ENCODE measurements at regions not wholly inside any gene's neighbourhood (a gene's known extent, or its start where the extent isn't known, plus 50 kb on each side); places are given as distances from the start of the nearest gene placed in this dataset.

GRCh38 chr9:89714321-89714720 is 109.5 kb downstream of the GADD45G start:
- TF ChIP-seq EZH2phosphoT487 (IDR thresholded peaks at IDR 0.05; ENCODE audit: borderline replicate concordance, low read depth, low read length) (no peak), CTCF (conservative IDR thresholded peaks at IDR 0.05; ENCODE audit: low read length) (no peak)
- Histone ChIP-seq H3K4me1 (ENCODE audit: insufficient read depth, low read length, poor library complexity, severe bottlenecking) (peaks cover 5% of the 10 kb centered on the region), H3K36me3 (ENCODE audit: insufficient read depth, low read length) (no peaks in the 10 kb centered on the region), H3K27ac (ENCODE audit: low read depth, low read length, poor library complexity, severe bottlenecking) (no peak overlapping the region), H2AFZ (ENCODE audit: low read length) (no peak overlapping the region), H3K4me3 (ENCODE audit: low read depth, low read length, poor library complexity, severe bottlenecking) (no peak overlapping the region), H3K4me2 (ENCODE audit: low read length) (no peak overlapping the region), H3K79me2 (ENCODE audit: insufficient read depth, low read depth, low read length) (no peaks in the 10 kb centered on the region), H4K20me1 (ENCODE audit: insufficient read depth, low read length) (no peaks in the 10 kb centered on the region), H3K9me2 (ENCODE audit: insufficient read depth, low read length) (no peaks in the 10 kb centered on the region), H3K9me3 (ENCODE audit: low read length) (no peaks in the 10 kb centered on the region)
- intact Hi-C loops (cut with micrococcal nuclease; ENCODE audit: unreplicated experiment), result no loop called here
- ChIA-PET CTCF (ENCODE audit: unreplicated experiment) (no interaction called here), POLR2A (interaction anchor here (0.6 kb wide), 1 partner anchor 383 kb away, joined by 4 read pairs; no protein-coding TSS in a partner anchor)
- BruUV-seq (replicated peaks), result no TSS peak
- DNase-seq (ENCODE audit: low spot score), result no peak

GRCh38 chr9:89715318-89715858 is 110.6 kb downstream of the GADD45G start:
- H3K4me3 ChIP-seq (ENCODE audit: low read depth, low read length, poor library complexity, severe bottlenecking), result no peak overlapping the region
- no peak overlapping the region for H3K4me2 ChIP-seq (ENCODE audit: low read length)
- H3K27ac ChIP-seq (ENCODE audit: low read depth, low read length, poor library complexity, severe bottlenecking), result no peak overlapping the region
- H3K79me2 ChIP-seq (ENCODE audit: insufficient read depth, low read depth, low read length), result no peaks in the 10 kb centered on the region
- no peaks in the 10 kb centered on the region for H4K20me1 ChIP-seq (ENCODE audit: insufficient read depth, low read length)
- no TSS peak for BruUV-seq (replicated peaks)
- ChIA-PET POLR2A (no interaction called here), CTCF (ENCODE audit: unreplicated experiment) (no interaction called here)
- no peaks in the 10 kb centered on the region for H3K9me2 ChIP-seq (ENCODE audit: insufficient read depth, low read length)
- no peak for DNase-seq (ENCODE audit: low spot score)
- H2AFZ ChIP-seq (ENCODE audit: low read length), result no peak overlapping the region
- TF ChIP-seq CTCF (conservative IDR thresholded peaks at IDR 0.05; ENCODE audit: low read length) (no peak), EZH2phosphoT487 (IDR thresholded peaks at IDR 0.05; ENCODE audit: borderline replicate concordance, low read depth, low read length) (no peak)
- no peaks in the 10 kb centered on the region for H3K36me3 ChIP-seq (ENCODE audit: insufficient read depth, low read length)
- no peaks in the 10 kb centered on the region for H3K9me3 ChIP-seq (ENCODE audit: low read length)
- H3K4me1 ChIP-seq (ENCODE audit: insufficient read depth, low read length, poor library complexity, severe bottlenecking), result peaks cover 5% of the 10 kb centered on the region
- intact Hi-C loops (cut with micrococcal nuclease; ENCODE audit: unreplicated experiment), result no loop called here

GRCh38 chr9:89715881-89716280 is 111.1 kb downstream of the GADD45G start:
- BruUV-seq (replicated peaks), result no TSS peak
- Histone ChIP-seq H2AFZ (ENCODE audit: low read length) (no peak overlapping the region), H3K36me3 (ENCODE audit: insufficient read depth, low read length) (no peaks in the 10 kb centered on the region), H3K27ac (ENCODE audit: low read depth, low read length, poor library complexity, severe bottlenecking) (no peak overlapping the region), H3K79me2 (ENCODE audit: insufficient read depth, low read depth, low read length) (no peaks in the 10 kb centered on the region), H3K9me3 (ENCODE audit: low read length) (no peaks in the 10 kb centered on the region), H3K9me2 (ENCODE audit: insufficient read depth, low read length) (no peaks in the 10 kb centered on the region), H3K4me3 (ENCODE audit: low read depth, low read length, poor library complexity, severe bottlenecking) (no peak overlapping the region), H3K4me2 (ENCODE audit: low read length) (no peak overlapping the region), H4K20me1 (ENCODE audit: insufficient read depth, low read length) (no peaks in the 10 kb centered on the region), H3K4me1 (ENCODE audit: insufficient read depth, low read length, poor library complexity, severe bottlenecking) (peaks cover 1% of the 10 kb centered on the region)
- CTCF ChIA-PET (ENCODE audit: unreplicated experiment), result no interaction called here
- TF ChIP-seq EZH2phosphoT487 (IDR thresholded peaks at IDR 0.05; ENCODE audit: borderline replicate concordance, low read depth, low read length) (no peak), CTCF (conservative IDR thresholded peaks at IDR 0.05; ENCODE audit: low read length) (no peak)
- POLR2A ChIA-PET, result interaction anchor here (0.7 kb wide), 1 partner anchor 1042 kb away, joined by 5 read pairs; no protein-coding TSS in a partner anchor
- intact Hi-C loops (cut with micrococcal nuclease; ENCODE audit: unreplicated experiment), result no loop called here
- DNase-seq (ENCODE audit: low spot score), result no peak

Measured in OCI-LY7 (cell line).